ENCODE measurements at regions not wholly inside any gene's neighbourhood (a gene's known extent, or its start where the extent isn't known, plus 50 kb on each side); places are given as distances from the start of the nearest gene placed in this dataset.
A peak's percentile ranks its signal among the peaks of the same experiment; 100 is the strongest.

DNA sequence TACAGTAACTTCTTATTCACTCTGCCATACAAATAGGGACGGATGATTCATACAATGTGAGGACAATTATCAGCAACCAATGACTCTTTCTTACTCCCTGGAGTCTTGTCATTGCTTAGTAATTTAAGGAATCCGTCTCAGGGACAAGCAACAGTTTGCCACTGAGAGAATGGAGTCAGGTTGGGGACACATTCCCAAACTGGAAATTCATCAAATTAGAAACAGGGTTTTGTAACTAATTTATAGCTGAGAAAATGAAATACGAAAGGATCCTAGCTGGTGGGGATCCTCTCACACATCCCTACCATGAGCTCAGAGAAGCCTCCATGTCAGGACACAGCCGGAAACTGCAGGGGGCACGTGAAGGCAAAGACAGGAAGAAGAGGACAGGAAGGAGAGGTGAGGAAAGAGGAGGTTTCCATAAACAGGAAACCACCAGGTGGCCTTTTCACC is 50.4 kb upstream of the KDR start:
- DNase-seq = peak; percentile 49

DNA sequence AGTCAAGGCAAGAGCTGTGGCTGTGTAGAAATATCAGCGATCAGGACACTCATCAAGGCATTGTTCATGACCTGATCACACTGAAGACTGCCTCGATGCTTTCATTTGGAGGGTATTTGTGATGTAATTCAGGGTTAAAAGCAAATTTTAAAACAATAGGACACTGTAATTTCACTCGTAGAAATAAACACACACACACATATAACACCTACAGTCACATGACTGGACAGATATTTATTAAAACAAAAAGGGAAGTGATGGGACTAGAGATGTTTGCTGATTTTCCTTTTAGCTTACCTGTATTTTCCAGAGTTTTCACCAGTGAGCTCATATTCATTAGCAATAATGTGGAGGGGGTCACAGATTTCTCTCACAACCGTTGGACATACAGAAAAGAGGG is 51.1 kb upstream of the KDR start:
- DNase-seq = no peak

DNA sequence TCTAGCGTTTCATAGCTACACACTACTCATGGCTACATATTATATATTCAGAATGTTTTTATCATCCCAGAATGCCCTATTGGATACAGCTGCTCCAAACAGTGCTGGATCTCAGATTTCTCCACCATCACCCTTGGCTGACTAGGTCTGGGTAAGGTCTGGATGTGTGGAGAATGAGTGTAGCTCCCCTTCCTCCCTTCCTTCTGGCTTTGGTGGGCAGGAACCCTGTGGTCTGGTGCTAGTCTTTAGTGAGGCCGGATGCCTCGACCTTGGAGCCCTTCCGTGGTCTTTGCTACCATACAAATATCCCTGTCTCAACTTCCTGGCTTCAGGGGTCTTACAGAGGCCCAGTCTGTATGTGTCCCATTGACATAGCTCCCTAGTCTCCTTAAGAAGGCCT is 52.1 kb upstream of the KDR start:
- DNase-seq = no peak

DNA sequence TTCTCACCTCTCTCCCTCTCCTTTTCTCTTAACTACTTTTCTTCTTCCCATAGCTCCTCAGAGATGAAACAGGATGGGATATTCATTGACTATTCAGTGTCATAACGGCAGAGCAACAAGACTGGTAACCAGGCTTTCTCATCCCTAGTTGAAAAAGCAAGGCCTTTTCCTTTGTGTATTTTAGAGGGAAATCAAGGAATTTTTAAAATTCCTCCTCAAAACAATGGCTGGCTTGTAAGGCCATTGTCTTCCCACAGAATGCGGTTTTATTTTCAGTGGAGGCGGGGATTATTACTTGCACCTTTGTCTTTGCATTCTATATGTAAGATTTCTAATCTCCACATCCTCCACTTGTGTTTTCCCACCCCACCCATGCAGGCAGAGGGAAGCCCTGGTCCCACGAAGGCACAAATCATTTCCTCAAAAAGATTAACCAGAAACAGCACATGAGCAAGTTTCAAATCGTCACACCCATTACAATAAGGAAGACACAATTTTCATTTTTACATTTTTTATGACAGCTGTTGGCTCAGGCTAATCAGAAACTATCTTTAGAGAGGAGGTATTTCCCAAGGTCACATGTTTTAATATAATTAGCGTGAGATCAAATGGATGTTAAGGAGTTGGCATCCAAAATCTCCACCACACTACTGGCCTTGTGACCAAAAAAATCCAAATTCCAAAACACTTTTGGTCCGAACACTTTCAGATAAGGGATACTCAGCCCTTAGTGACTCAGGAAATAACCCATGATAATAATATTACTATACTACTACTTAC is 53.0 kb upstream of the KDR start:
- no peak for DNase-seq

DNA sequence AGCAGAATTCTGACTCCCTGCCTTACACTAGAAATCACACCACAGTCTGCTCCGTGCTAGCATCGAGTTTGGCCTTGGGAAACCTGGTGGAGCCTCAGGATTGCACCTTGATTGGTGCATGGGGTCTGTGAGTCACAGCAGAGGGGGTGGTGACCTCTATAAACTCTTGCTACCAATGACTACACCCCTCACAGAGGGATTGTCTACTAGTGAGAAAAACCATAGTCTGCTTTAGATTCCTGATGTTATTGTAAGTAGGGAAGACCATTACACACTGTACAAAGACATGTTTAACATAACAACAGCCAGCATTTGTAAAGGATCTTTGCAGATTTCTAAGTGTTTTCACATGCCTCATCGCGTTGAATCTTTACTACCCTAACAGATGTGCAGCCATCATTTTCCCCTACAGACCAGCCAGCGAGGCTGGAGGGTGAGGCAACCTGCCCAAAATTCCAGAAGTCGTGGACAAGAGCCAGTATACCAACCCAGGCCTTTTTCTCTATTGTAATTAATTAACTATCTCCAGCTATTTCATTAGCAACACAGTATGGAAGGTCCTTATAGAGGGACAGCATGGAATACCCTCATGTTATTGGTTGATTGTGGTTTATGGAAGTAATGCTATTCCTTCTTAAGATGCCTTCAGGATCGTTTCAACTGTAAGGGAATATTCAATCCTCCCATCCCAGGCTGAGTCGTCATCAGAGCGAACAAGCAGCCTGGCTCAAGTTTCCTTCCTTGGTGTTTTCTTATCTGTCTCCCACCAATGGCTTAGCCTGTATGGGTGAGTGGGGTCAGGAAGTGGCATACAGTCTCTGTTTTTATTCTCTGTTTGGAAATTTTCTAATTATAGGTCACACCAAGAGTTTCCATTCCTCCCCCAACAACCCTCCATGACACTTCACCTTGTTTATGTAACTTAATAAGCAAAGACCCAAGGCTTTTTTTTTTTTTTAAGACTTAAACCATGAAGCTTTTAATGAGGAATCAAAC is 55.9 kb upstream of the KDR start:
- DNase-seq = no peak

DNA sequence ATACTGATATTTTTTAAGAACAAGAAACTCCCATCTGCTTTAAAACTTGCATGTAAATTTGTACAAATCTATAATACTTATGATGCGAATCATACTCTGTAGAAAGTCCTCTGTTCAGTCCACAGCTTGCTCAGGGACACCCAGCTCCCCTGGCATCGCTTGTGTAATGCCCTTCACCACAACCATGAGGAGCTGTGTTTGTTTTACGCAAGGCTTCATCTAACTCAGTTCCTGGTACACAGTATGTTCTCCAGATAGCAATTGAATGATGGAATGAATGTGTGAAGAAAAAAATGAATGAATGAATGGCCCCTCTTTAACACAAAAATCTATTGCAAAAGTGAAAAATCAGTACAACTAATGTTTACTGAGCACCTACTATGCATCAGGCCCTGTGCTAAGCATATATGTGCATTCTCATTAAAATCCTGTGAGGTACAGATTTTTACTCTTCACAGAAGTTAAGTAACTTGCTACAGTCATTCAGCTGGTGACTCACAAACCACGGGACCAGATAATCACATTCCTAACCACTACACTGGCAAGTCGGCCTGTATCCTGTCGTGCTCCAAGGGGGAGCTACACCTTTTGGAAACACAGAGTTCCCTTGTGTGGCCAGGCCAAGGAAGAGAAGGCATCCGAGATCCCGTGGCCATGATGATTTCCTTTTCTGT is 58.7 kb upstream of the KDR start:
- DNase-seq = no peak

DNA sequence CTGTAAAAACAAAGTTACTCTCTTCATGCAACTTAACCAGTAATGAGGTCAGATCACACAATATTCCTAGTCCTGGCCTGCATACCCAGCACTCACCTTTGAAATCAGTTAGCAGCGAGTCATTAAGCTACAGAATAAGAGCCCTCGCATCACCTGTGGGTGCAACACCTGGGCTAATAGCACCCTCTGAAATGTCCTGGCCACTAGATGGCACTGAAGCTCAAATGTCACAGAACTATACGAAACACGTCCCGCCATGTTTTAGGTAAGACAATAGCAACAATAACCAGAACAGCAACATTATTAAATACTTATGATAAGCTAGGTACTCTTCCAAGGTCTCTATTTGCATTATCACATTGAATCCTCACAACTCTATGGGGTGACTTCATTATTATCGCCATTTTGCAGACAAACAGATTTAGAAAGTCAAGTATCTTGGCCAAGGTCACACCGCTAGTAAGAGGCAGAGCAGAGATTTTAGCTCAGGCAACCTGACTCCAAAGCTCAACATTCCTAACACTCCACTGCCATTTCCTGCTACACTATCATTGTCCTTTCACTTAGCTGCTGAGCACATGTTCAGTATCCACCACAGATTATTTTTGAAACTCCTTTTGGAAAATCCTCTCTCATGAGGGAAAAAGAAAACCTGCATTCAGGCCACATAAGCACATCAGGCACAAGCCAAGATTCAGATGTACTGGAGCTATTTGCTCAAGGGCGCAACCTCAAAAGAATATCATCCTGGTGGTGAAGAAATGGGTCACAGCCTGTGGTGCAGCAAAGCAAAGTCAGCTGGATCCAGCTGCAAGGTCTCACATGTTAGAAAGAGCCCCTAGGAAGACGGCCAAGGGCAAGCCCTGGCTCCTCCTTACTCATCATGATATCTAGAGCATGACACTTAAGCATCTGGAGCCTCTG is 59.5 kb upstream of the KDR start:
- DNase-seq = no peak

DNA sequence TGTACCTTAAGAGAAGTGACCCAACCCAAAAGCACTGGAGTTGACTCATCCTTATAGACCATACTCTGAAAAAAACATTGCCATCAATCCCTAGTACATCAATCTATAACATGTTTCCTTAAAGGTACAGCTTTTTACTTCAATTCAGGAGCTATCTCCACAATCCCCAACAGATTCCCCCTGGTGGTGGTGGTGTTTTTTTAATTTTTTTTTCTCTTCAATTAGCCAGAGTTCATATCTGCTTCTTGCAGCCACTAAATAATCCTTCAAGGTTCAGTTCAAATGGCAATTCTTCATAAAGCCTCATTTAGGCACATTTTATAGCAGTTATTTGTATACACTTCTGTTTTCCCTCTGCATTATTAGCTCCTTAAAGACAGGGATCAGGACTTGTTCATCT is 60.7 kb upstream of the KDR start:
- no peak for DNase-seq

DNA sequence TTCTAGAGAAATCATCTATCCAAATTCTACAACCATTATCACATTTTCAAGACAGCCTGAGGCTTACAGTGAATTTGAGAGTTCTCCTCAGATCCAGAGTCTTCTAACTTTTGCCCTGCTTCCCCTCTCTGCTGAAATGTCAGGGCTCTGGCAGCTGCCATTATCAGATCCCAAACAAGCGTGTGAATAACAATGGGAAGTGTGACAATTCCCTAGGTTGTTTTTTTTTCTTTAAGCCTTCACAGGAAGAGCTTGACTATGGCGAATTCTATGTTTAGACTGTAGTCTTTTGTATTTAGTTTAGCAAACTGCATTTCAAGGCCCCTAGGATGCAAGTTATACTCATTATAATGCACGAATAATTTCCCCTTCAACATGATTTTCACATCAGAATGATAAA is 61.3 kb upstream of the KDR start:
- DNase-seq = no peak

DNA sequence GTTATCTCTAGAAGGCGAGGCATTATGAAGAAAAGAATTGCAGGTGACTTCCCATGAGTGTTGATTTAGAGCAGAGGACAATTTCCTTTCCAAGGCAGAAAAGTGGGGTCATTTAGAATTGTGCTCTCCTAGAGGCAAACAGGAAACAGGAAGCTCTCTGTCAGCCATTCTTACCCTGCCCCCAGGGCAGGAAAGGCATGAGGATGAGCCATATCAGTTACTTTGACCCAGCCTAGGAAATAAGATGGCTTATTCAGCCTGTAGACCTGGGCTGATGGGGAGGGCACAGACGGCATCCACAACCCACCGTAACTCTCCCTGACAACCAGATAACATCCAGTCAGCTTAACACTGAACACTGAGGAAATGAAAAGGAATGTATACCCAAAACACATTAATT is 88.8 kb upstream of the KDR start:
- DNase-seq = no peak

DNA sequence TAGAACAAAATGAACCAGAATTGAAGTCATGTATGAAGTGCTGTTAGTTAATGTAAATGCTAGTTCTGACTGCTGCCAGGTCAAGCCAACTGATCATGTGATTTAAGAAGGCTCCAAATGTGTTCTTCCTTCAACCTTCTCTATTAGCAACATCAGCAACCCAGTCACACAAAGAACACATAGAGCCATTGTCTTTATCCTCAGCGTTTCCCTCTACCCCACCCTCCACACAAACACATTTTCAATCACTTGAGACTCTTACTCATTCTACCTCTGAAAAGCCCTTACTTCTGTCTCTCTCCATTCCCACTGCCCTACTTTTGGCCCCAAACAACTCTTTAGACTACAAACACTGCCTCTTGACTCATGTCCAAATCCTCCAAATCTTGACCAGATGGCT is 89.7 kb upstream of the KDR start:
- no peak for DNase-seq

DNA sequence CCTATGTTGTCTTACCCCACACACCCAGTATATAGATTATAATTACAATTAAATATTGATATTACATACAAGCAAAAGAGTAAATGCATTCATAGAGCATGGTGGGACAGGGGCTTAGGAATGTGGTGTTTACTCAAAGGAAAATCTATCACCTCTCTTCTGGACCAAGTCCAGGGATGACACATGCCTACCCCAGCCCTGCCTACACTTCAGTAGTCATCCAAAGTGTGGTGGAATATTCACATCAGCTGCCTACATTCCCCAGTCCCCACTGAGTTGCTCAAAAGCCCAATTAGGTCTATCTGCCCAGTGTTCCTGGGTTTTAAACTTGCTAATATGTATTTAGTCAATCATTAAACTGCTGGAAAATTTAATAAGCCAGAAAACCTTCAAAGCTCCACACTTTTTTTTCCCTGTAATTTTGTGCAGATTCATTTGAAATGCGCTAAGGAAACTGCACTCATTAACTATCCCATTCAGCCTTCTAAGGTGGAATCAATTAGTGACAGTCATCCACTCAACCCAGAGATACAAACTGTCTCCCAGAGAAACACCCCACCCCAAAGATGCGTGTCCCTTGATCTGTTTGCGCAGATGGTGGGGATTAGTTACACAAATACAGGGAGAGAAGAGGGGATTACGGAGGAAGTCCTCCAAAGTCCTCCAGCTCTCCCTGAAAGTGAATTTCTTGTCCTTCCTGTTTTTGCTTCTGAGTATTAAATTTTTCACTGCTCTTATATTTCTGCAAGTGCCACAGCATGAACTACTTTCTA is 91.7 kb upstream of the KDR start:
- peak; percentile 34 for DNase-seq

DNA sequence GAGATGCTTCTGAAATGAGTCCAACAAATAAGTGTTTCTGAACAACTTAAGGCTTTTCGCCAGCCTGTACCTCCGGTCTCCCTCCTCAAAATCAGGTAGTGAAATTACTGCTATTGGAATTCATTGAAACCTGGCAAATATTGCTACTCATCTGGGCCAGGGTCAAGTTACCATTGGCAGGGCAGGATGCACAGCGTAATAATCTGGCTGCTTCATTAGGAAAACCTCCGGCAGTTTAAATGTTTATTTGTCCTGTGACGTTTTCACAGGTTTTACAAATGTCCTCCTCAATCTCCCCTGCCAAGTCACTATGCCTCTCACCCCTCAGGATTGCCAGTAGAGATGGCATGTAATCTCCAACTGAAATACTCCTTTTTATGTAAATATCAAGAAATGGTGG is 92.6 kb upstream of the KDR start:
- DNase-seq = no peak

DNA sequence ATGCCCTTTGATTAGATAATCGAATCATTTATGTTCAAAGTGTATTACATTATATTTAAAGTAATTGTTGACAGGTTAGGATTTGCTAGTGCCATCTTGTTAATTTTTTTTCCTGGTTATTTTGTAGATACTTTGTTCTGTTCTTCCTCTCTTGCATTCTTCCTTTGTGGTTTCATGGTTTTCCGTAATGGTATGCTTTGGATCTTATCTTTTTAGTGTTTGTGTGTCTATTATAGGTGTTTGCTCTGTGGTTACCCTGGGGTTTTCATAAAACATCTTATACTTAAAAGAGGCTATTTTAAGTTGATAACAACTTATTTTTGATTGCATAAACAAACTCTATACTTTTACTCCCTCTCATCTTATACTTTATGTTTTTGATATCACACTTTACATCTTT is 108.2 kb upstream of the SRD5A3 start:
- no peak for DNase-seq

DNA sequence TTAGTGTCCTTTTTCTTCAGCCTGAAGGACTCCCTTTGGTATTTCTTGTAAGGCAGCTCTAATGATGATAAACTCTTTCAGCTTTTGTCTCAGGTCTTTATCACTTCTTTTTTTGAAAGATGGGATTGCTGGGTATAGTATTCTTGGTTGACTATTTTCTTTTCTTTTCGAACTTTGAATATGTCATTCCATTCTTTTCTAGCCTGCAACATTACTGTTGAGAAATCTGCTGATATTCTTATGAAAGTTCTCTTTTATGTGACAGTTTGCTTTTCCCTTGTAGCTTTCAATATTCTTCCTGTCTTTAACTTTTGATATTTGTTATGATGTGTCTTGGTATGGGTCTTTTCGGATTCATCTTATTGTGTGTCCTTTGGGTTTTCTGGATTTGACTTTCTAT is 107.6 kb upstream of the SRD5A3 start:
- no peak for DNase-seq

DNA sequence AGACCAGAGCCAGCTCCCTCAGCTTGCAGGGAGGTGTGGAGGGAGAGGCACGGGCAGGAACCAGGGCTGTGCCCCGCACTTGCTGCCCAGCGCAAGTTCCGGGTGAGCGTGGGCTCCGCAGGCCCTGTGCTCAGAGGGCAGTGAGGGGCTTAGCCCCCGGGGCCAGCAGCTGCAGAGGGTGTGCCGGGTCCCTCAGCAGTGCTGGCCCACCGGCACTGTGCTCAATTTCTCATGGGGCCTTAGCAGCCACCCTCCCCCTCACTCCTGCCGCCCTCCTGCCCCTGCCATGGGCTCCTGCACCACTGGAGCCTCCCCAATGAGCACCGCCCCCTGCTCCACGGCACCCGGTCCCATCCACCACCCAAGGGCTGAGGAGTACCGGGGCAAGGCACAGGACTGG is 104.6 kb upstream of the SRD5A3 start:
- DNase-seq = no peak

DNA sequence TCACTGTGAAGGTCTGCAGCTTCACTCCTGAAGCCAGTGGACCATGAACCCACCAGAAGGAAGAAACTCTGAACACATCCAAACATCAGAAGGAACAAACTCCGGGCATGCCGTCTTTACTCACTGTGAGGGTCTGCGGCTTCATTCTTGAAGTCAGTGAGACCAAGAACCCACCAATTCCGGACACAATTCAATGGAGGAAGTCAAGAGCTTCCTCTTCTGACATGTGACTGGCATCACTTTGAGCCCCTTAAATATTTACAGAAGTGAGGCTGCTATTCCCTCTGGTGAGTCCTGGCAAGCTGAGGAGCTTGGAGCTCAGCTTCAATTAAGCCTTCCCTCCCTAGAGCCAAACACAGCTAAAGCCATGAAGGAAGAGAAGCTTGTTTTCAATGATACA is 103.5 kb upstream of the SRD5A3 start:
- no peak for DNase-seq

DNA sequence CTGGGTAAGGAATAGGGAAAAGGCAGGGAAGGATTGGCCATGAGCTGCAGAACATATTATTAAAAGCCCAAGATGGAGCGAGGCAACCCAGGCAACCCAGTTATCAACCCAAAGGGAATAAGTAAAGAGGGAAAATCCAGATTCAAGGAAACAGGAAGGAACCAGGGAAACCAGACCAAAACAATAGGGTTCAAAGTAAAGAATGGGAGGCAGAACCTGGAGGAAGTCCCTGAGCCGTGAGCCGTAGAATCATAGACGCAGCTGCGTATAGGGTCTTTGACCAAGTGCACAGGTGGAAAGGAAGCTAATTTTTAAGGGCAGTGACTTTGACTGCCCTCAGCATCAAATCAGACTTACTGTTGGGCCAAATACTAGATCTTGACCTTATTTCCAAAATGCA is 98.5 kb upstream of the SRD5A3 start:
- DNase-seq = no peak

DNA sequence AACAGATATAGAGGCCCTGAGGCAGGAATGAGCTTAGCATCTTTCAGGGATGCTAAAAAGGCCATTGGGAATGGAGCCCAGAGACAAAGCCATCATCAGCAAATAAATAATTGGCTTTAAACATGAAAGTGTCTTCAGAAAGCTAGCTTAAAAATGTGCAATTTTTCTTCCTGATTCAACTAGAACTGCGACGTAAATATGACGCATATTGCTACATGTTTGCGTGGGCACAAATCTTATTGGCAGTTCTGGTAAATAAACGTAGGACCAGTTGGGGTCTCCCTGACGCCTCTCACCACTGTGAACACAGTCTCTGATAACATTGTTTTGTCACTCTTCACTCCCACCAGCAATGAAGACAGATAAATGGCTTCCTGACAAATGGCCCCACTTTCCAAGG is 97.3 kb upstream of the SRD5A3 start:
- DNase-seq = no peak

DNA sequence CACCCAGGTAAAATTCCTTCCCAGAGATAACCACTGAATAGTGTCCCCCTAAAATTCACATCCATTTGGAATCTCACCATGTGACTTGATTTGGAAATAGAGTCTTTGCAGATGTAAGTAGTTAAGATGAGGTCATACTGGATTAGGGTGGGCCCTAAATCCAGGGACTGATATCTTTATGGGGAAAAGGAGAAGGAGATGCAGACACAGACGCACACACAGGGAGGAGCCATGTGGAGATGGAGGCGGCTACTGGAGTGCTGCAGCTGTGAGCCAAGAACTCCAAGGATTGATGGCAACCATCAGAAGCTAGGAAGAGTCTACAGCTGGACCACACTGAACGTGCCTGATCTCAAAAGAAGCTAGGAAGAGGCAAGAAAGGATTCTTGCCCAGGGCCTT is 96.6 kb upstream of the SRD5A3 start:
- DNase-seq = no peak

DNA sequence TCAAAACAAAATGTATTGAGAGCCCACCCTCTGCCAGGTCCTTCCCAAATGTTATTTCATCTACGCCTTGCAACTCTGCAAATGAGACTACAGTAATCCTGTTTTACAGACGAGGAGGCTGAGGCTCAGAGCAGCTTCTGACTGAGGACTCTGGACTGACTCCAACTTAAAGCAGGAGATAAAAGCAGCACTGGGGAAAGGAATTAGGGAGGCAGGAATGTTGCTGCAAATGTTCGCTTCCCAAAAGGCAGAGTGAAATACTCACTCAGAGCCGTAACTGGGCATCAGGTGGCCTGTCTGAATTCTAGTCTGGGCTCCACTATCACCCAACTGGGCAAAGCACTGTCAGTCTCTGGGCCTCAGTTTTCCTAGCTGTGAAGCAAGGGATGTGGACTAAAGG is 94.7 kb upstream of the SRD5A3 start:
- no peak for DNase-seq
